ENCODE measurements at regions not wholly inside any gene's neighbourhood (a gene's known extent, or its start where the extent isn't known, plus 50 kb on each side); places are given as distances from the start of the nearest gene placed in this dataset.

- peaks cover 5% of the 10 kb centered on the region for H3K27me3 Mint-ChIP-seq
- H3K4me1 Mint-ChIP-seq = no peaks in the 10 kb centered on the region
- no peak overlapping the region for H3K4me3 Mint-ChIP-seq
- H3K27ac Mint-ChIP-seq = no peak overlapping the region
- DNase-seq = no peak
- H3K36me3 Mint-ChIP-seq (ENCODE audit: low read depth) = no peaks in the 10 kb centered on the region
- H3K9me3 ChIP-seq (ENCODE audit: control insufficient read depth, low read length, poor library complexity, severe bottlenecking) = no peaks in the 10 kb centered on the region
- ATAC-seq = peak; percentile 33
These were observed 52.9 kb upstream of the PIK3CG start for GRCh38 chr7:106812027-106812643.

DNA sequence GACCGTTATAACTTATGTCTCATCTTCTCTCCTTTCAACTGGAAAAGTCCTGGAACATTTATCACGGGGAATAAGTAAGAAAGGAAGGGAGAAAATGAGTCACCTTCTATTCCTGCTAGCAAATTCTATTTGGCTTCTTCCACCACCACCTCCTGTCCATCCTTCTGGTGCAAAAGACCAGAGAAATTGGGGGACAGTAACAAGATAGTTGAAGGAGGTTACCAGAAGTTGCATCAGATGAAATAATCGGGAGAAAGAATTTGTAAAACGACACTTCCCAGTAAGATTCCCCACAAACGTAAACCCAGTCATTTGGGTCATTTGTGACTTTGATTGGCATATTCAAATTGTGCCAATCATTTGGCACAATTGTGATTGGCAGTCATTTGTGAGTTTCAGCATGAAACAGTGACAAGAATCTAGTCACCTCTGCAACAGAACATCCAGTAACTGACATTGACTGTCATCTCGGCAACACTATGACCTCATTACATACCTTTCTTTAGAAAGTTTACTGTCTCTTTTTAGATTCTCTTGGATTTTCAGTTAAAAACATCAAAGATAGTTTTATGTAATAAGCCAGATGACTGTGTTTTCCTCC lies 51.3 kb upstream of the PIK3CG start:
- no peak for DNase-seq
- Mint-ChIP-seq H3K4me1 (no peaks in the 10 kb centered on the region), H3K27me3 (no peaks in the 10 kb centered on the region), H3K27ac (no peak overlapping the region), H3K4me3 (no peak overlapping the region), H3K36me3 (ENCODE audit: low read depth) (no peaks in the 10 kb centered on the region)
- ATAC-seq = no peak
- H3K9me3 ChIP-seq (ENCODE audit: control insufficient read depth, low read length, poor library complexity, severe bottlenecking) = no peaks in the 10 kb centered on the region

GRCh38 chr7:106814887-106815286 lies 50.2 kb upstream of the PIK3CG start:
- no peak for DNase-seq
- H3K4me1 Mint-ChIP-seq = no peaks in the 10 kb centered on the region
- H3K27me3 Mint-ChIP-seq = no peaks in the 10 kb centered on the region
- no peak overlapping the region for H3K4me3 Mint-ChIP-seq
- ATAC-seq = no peak
- H3K27ac Mint-ChIP-seq = no peak overlapping the region
- no peaks in the 10 kb centered on the region for H3K36me3 Mint-ChIP-seq (ENCODE audit: low read depth)
- no peaks in the 10 kb centered on the region for H3K9me3 ChIP-seq (ENCODE audit: control insufficient read depth, low read length, poor library complexity, severe bottlenecking)
